Mammary epithelial cell (primary cell): ENCODE measurements at regions not wholly inside any gene's neighbourhood (a gene's known extent, or its start where the extent isn't known, plus 50 kb on each side); places are given as distances from the start of the nearest gene placed in this dataset.

Source experiments
- CTCF ChIP-seq, 2 donors: IDR thresholded peaks in 1 of 2; conservative IDR thresholded peaks in 1 of 2; 2 replicates each; pipeline ENCODE4 v1.5.1; 2011 to 2012; ENCODE audit warnings: inconsistent platforms in 2 of 2, low read length in 2 of 2, mild to moderate bottlenecking in 2 of 2, control low read depth in 1 of 2, low read depth in 1 of 2; ENCODE audit not compliant: insufficient read depth in 1 of 2; ENCODE audit errors: extremely low read depth in 1 of 2
- EZH2 ChIP-seq: IDR thresholded peaks from 2 replicates; pipeline ENCODE4 v1.6.1; 2012; ENCODE audit warnings: low read length, inconsistent platforms, borderline replicate concordance

GRCh38 chr4:27946799-27947198 lies 1086.2 kb downstream of the STIM2 start:
- no peak for TF ChIP-seq CTCF (conservative IDR thresholded peaks at IDR 0.05 in 1 of 2, IDR thresholded peaks at IDR 0.05 in 1 of 2; ENCODE audit: extremely low read depth in 1 of 2, insufficient read depth in 1 of 2, low read depth in 1 of 2, low read length in 2 of 2)
- no peak for TF ChIP-seq EZH2
